Osteocyte (in vitro differentiated cells): ENCODE measurements at regions not wholly inside any gene's neighbourhood (a gene's known extent, or its start where the extent isn't known, plus 50 kb on each side); places are given as distances from the start of the nearest gene placed in this dataset.

Experiments used
- DNase-seq: peaks from one replicate; pipeline ENCODE4 v3.0.0; 2021; ENCODE audit warnings: mixed read lengths; ENCODE audit not compliant: unreplicated experiment; ENCODE audit errors: extremely low spot score
- H3K27ac Mint-ChIP-seq: one replicate; pipeline ENCODE4 v1.8.0; 2021; ENCODE audit warnings: mild to moderate bottlenecking, mixed read lengths; ENCODE audit not compliant: unreplicated experiment
- H3K27me3 Mint-ChIP-seq: one replicate; pipeline ENCODE4 v1.8.0; 2021; ENCODE audit warnings: mixed read lengths; ENCODE audit not compliant: unreplicated experiment
- H3K36me3 Mint-ChIP-seq: one replicate; pipeline ENCODE4 v1.8.0; 2021; ENCODE audit warnings: mixed read lengths; ENCODE audit not compliant: unreplicated experiment
- H3K4me1 Mint-ChIP-seq: one replicate; pipeline ENCODE4 v1.8.0; 2021; ENCODE audit warnings: mixed read lengths; ENCODE audit not compliant: unreplicated experiment
- H3K4me3 Mint-ChIP-seq: one replicate; pipeline ENCODE4 v1.8.0; 2021; ENCODE audit warnings: mild to moderate bottlenecking, moderate library complexity, mixed read lengths; ENCODE audit not compliant: unreplicated experiment
- H3K9me3 Mint-ChIP-seq: one replicate; pipeline ENCODE4 v1.8.0; 2021; ENCODE audit warnings: mixed read lengths; ENCODE audit not compliant: unreplicated experiment
- TF ChIP-seq, protein P1 (sequence below): fragments of 200-600 bp; sonication (generic); IDR thresholded peaks from 2 replicates; pipeline ENCODE4 v1.5.0; 2021; ENCODE audit warnings: antibody characterized with exemption, mild to moderate bottlenecking, moderate library complexity

- peaks cover 5% of the 10 kb centered on the region for H3K9me3 Mint-ChIP-seq
- no peak overlapping the region for H3K27ac Mint-ChIP-seq
- peaks cover 3% of the 10 kb centered on the region for H3K4me1 Mint-ChIP-seq
These were observed 125.0 kb upstream of the TLE4 start for GRCh38 chr9:79446523-79447307.

GRCh38 chr9:79447308-79447605 is 124.5 kb upstream of the TLE4 start:
- Mint-ChIP-seq H3K27ac (no peak overlapping the region), H3K36me3 (no peaks in the 10 kb centered on the region), H3K27me3 (no peaks in the 10 kb centered on the region), H3K9me3 (peaks cover 6% of the 10 kb centered on the region), H3K4me1 (peaks cover 3% of the 10 kb centered on the region), H3K4me3 (no peak overlapping the region)
- DNase-seq = no peak
- TF ChIP-seq, protein P1, sequence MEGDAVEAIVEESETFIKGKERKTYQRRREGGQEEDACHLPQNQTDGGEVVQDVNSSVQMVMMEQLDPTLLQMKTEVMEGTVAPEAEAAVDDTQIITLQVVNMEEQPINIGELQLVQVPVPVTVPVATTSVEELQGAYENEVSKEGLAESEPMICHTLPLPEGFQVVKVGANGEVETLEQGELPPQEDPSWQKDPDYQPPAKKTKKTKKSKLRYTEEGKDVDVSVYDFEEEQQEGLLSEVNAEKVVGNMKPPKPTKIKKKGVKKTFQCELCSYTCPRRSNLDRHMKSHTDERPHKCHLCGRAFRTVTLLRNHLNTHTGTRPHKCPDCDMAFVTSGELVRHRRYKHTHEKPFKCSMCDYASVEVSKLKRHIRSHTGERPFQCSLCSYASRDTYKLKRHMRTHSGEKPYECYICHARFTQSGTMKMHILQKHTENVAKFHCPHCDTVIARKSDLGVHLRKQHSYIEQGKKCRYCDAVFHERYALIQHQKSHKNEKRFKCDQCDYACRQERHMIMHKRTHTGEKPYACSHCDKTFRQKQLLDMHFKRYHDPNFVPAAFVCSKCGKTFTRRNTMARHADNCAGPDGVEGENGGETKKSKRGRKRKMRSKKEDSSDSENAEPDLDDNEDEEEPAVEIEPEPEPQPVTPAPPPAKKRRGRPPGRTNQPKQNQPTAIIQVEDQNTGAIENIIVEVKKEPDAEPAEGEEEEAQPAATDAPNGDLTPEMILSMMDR = no peak

More at GRCh38 chr9:79446523-79447307, 125.0 kb upstream of the TLE4 start:
- H3K4me3 Mint-ChIP-seq = no peak overlapping the region
- TF ChIP-seq, protein P1 = no peak
- DNase-seq = no peak
- no peaks in the 10 kb centered on the region for H3K36me3 Mint-ChIP-seq
- H3K27me3 Mint-ChIP-seq = no peaks in the 10 kb centered on the region

- Mint-ChIP-seq H3K4me1 (peaks cover 3% of the 10 kb centered on the region), H3K9me3 (peaks cover 10% of the 10 kb centered on the region), H3K4me3 (no peak overlapping the region), H3K36me3 (no peaks in the 10 kb centered on the region), H3K27me3 (no peaks in the 10 kb centered on the region), H3K27ac (no peak overlapping the region)
- TF ChIP-seq, protein P1 = no peak
- DNase-seq = no peak
These were observed 124.0 kb upstream of the TLE4 start for GRCh38 chr9:79447762-79448161.

- H3K36me3 Mint-ChIP-seq = no peaks in the 10 kb centered on the region
- no peak overlapping the region for H3K4me3 Mint-ChIP-seq
- no peak for DNase-seq
- no peaks in the 10 kb centered on the region for H3K27me3 Mint-ChIP-seq
- TF ChIP-seq, protein P1 = no peak
- H3K4me1 Mint-ChIP-seq = peaks cover 3% of the 10 kb centered on the region
- no peak overlapping the region for H3K27ac Mint-ChIP-seq
- H3K9me3 Mint-ChIP-seq = peaks cover 16% of the 10 kb centered on the region
These were observed 119.5 kb upstream of the TLE4 start for GRCh38 chr9:79452265-79452664.

- no peak for DNase-seq
- Mint-ChIP-seq H3K36me3 (no peaks in the 10 kb centered on the region), H3K4me1 (peaks cover 13% of the 10 kb centered on the region), H3K9me3 (no peaks in the 10 kb centered on the region), H3K27me3 (no peaks in the 10 kb centered on the region), H3K4me3 (no peak overlapping the region), H3K27ac (peak overlapping the region; percentile 32)
- TF ChIP-seq, protein P1 = no peak
These were observed 110.1 kb upstream of the TLE4 start for GRCh38 chr9:79461712-79462111.
